ENCODE measurements at regions not wholly inside any gene's neighbourhood (a gene's known extent, or its start where the extent isn't known, plus 50 kb on each side); places are given as distances from the start of the nearest gene placed in this dataset.

DNA sequence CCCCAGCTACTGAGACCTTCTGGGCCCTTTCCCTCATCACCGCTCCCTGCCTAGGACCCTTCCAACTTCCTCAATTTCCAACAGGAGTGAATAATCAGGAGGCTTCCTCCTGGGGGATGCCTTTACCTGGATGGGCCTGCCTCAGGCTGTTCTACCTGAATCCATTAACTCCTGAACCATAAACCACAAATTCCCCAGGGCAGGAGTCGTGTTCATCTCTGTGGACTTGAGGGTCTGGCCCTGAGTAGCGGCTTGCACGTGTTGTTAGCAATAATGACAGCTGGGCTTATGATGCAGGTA, 105.1 kb upstream of the GPR26 start:
- FAIRE-seq (no peak), DNase-seq (ENCODE audit: low read depth in 1 of 2, low spot score in 2 of 2) (no peak)
- Histone ChIP-seq H4K20me1 (replicated peaks in 1 of 2; ENCODE audit: control insufficient read depth in 1 of 2, insufficient read depth in 2 of 2, low read length in 2 of 2) (no peaks in the 10 kb centered on the region), H4K5ac (ENCODE audit: insufficient read length, low read depth, low read length) (no peak overlapping the region), H2BK120ac (replicated peaks; ENCODE audit: low read depth, low read length) (no peak overlapping the region), H3K23me2 (ENCODE audit: low read depth, low read length) (no peaks in the 10 kb centered on the region), H2BK12ac (ENCODE audit: low read depth, low read length) (no peak overlapping the region), H2BK5ac (ENCODE audit: low read depth, low read length) (no peak overlapping the region), H3K18ac (ENCODE audit: extremely low read depth, low read length) (no peak overlapping the region), H3K4me1 (replicated peaks in 1 of 4; ENCODE audit: control insufficient read depth in 3 of 4, insufficient read depth in 4 of 4, low read length in 3 of 4) (peaks cover 0 to 6% (median 2%) of the 10 kb centered on the region in 4 experiments; a peak in 4 of 7 replicates), H2AK5ac (ENCODE audit: low read depth, low read length) (no peak overlapping the region), H2AFZ (ENCODE audit: low read length) (no peak overlapping the region), H3K27ac (ENCODE audit: low read depth, low read length) (no peak overlapping the region), H3K4ac (replicated peaks; ENCODE audit: insufficient read length, low read depth, low read length) (no peak overlapping the region), H3K14ac (ENCODE audit: insufficient read length) (no peak overlapping the region), H3K9ac (replicated peaks in 1 of 4; ENCODE audit: extremely low read depth in 1 of 4, low read depth in 3 of 4, low read length in 3 of 4) (no peak overlapping the region), H3K4me3 (ENCODE audit: extremely low read depth in 1 of 4, insufficient read depth in 2 of 4, low read depth in 3 of 4, low read length in 4 of 4) (no peak overlapping the region), H3K79me2 (ENCODE audit: control insufficient read depth in 1 of 2, insufficient read depth in 2 of 2, low read length in 2 of 2) (no peaks in the 10 kb centered on the region), H3K79me1 (ENCODE audit: low read depth, low read length) (no peaks in the 10 kb centered on the region), H4K91ac (replicated peaks; ENCODE audit: insufficient read length, low read length) (no peak overlapping the region), H2BK20ac (ENCODE audit: low read length) (no peak overlapping the region), H4K8ac (ENCODE audit: extremely low read depth, insufficient read depth, low read length) (no peak overlapping the region), H3K23ac (ENCODE audit: insufficient read length) (no peak overlapping the region), H3K4me2 (ENCODE audit: insufficient read depth in 1 of 2, low read depth in 2 of 2, low read length in 2 of 2) (no peak overlapping the region), H2BK15ac (ENCODE audit: low read length) (no peak overlapping the region), H3K56ac (replicated peaks; ENCODE audit: insufficient read length, low read depth, low read length) (no peak overlapping the region), H3K27me3 (replicated peaks in 1 of 4; ENCODE audit: control insufficient read depth in 3 of 4, extremely low read depth in 1 of 4, insufficient read depth in 3 of 4, low read length in 3 of 4) (no peaks in the 10 kb centered on the region), H3K9me3 (ENCODE audit: insufficient read depth in 2 of 2, low read depth in 1 of 2, low read length in 1 of 2) (no peaks in the 10 kb centered on the region), H3K36me3 (ENCODE audit: control insufficient read depth in 2 of 4, insufficient read depth in 4 of 4, low read length in 3 of 4) (no peaks in the 10 kb centered on the region)
- WGBS, 2 experiments (ENCODE audit: extremely low coverage in 1 of 2, insufficient coverage in 1 of 2, insufficient read length in 1 of 2, insufficient replicate concordance in 2 of 2, low coverage in 1 of 2, low lambda C conversion rate in 2 of 2, missing lambda C conversion rate in 1 of 2): 82% methylated on average over 4 of the region's 4 CpGs; no CpG with 5 or more reads in 1 of the 2 experiments
- no peak for TF ChIP-seq KDM4A (IDR thresholded peaks at IDR 0.05; ENCODE audit: low read depth, low read length, severe bottlenecking)
- POLR2A ChIA-PET (ENCODE audit: partially characterized antibody): no interaction called here
- CTCF ChIA-PET (ENCODE audit: partially characterized antibody): interaction anchor here (0.6 to 2.7 kb wide), 7 partner anchors 22 to 518 kb away, joined by 3 to 13 read pairs (median 3); no protein-coding TSS in a partner anchor

All from H1 (cell line).